ENCODE measurements at regions not wholly inside any gene's neighbourhood (a gene's known extent, or its start where the extent isn't known, plus 50 kb on each side); places are given as distances from the start of the nearest gene placed in this dataset.
"Not testable (repeated sequence)": the region's sequence is repeated elsewhere in the genome, so short reads cannot be mapped to it uniquely, and the experiment has no call there.

- Mint-ChIP-seq H3K27me3 (peaks cover 2 to 26% (median 26%) of the 10 kb centered on the region in 5 donors), H3K4me1 (no peaks in the 10 kb centered on the region), H3K36me3 (peaks cover 0 to 4% (median 0%) of the 10 kb centered on the region in 5 donors), H3K9me3 (peaks cover 5 to 24% (median 16%) of the 10 kb centered on the region in 11 donors), H3K4me3 (no peak overlapping the region), H3K27ac (no peak overlapping the region)
- POLR2A ChIA-PET = no interaction called here
- ATAC-seq (no peak), DNase-seq (no peak)
- no peaks in the 10 kb centered on the region for H3K4me1 ChIP-seq (ENCODE audit: control insufficient read depth in 2 of 2, insufficient read depth in 2 of 2, low read length in 2 of 2)
- no peaks in the 10 kb centered on the region for H3K36me3 ChIP-seq (ENCODE audit: control insufficient read depth in 2 of 3, insufficient read depth in 3 of 3, low read length in 3 of 3)
- no peaks in the 10 kb centered on the region for H3K9me3 ChIP-seq (ENCODE audit: control insufficient read depth in 2 of 3, low read length in 3 of 3)
- CTCF ChIA-PET = no interaction called here
- H3K4me3 ChIP-seq (ENCODE audit: low read length) = no peak overlapping the region
- H3K27ac ChIP-seq (ENCODE audit: low read depth, low read length) = no peak overlapping the region
- intact Hi-C loops (cut with micrococcal nuclease) = no loop called here
- H3K27me3 ChIP-seq (ENCODE audit: control insufficient read depth in 2 of 2, insufficient read depth in 2 of 2, low read length in 2 of 2) = no peaks in the 10 kb centered on the region
Measured at GRCh38 chr11:134499990-134500389, 87.9 kb upstream of the B3GAT1 start.

- POLR2A ChIA-PET = no interaction called here
- no peak overlapping the region for H3K4me3 ChIP-seq (ENCODE audit: low read length)
- no peak for DNase-seq
- Mint-ChIP-seq H3K27ac (no peak overlapping the region), H3K4me1 (no peaks in the 10 kb centered on the region), H3K27me3 (peaks cover 0 to 26% (median 25%) of the 10 kb centered on the region in 5 donors), H3K4me3 (no peak overlapping the region), H3K9me3 (peaks cover 5 to 31% (median 17%) of the 10 kb centered on the region in 11 donors), H3K36me3 (peaks cover 0 to 6% (median 0%) of the 10 kb centered on the region in 5 donors)
- CTCF ChIA-PET = no interaction called here
- no peak overlapping the region for H3K27ac ChIP-seq (ENCODE audit: low read depth, low read length)
- H3K4me1 ChIP-seq (ENCODE audit: control insufficient read depth in 2 of 2, insufficient read depth in 2 of 2, low read length in 2 of 2) = no peaks in the 10 kb centered on the region
- intact Hi-C loops (cut with micrococcal nuclease) = no loop called here
- no peak for ATAC-seq
- no peaks in the 10 kb centered on the region for H3K36me3 ChIP-seq (ENCODE audit: control insufficient read depth in 2 of 3, insufficient read depth in 3 of 3, low read length in 3 of 3)
- no peaks in the 10 kb centered on the region for H3K9me3 ChIP-seq (ENCODE audit: control insufficient read depth in 2 of 3, low read length in 3 of 3)
- H3K27me3 ChIP-seq (ENCODE audit: control insufficient read depth in 2 of 2, insufficient read depth in 2 of 2, low read length in 2 of 2) = no peaks in the 10 kb centered on the region
Measured at GRCh38 chr11:134498326-134499139, 86.5 kb upstream of the B3GAT1 start.

GRCh38 chr11:134497586-134497985 is 85.5 kb upstream of the B3GAT1 start:
- no peak overlapping the region for H3K27ac ChIP-seq (ENCODE audit: low read depth, low read length)
- CTCF ChIA-PET = no interaction called here

GRCh38 chr11:134496058-134496457 is 84.0 kb upstream of the B3GAT1 start:
- CTCF ChIA-PET; H3K4me3 ChIP-seq (ENCODE audit: low read length); H3K4me3 Mint-ChIP-seq; POLR2A ChIA-PET; ATAC-seq; DNase-seq; H3K4me1 ChIP-seq (ENCODE audit: control insufficient read depth in 2 of 2, insufficient read depth in 2 of 2, low read length in 2 of 2); H3K36me3 ChIP-seq (ENCODE audit: control insufficient read depth in 2 of 3, insufficient read depth in 3 of 3, low read length in 3 of 3); H3K27ac Mint-ChIP-seq; intact Hi-C loops (cut with micrococcal nuclease); H3K27me3 ChIP-seq (ENCODE audit: control insufficient read depth in 2 of 2, insufficient read depth in 2 of 2, low read length in 2 of 2); H3K36me3 Mint-ChIP-seq; H3K27ac ChIP-seq (ENCODE audit: low read depth, low read length); H3K9me3 ChIP-seq (ENCODE audit: control insufficient read depth in 2 of 3, low read length in 3 of 3); H3K4me1 Mint-ChIP-seq: not testable (repeated sequence)
- Mint-ChIP-seq H3K9me3 (peaks cover 5 to 41% (median 19%) of the 10 kb centered on the region in 11 donors), H3K27me3 (peaks cover 0 to 25% (median 20%) of the 10 kb centered on the region in 5 donors)

More at GRCh38 chr11:134497586-134497985, 85.5 kb upstream of the B3GAT1 start:
- intact Hi-C loops (cut with micrococcal nuclease) = no loop called here
- no peak overlapping the region for H3K27ac Mint-ChIP-seq
- POLR2A ChIA-PET = no interaction called here
- Histone ChIP-seq H3K4me1 (ENCODE audit: control insufficient read depth in 2 of 2, insufficient read depth in 2 of 2, low read length in 2 of 2) (no peaks in the 10 kb centered on the region), H3K9me3 (ENCODE audit: control insufficient read depth in 2 of 3, low read length in 3 of 3) (no peaks in the 10 kb centered on the region), H3K4me3 (ENCODE audit: low read length) (no peak overlapping the region), H3K27me3 (ENCODE audit: control insufficient read depth in 2 of 2, insufficient read depth in 2 of 2, low read length in 2 of 2) (no peaks in the 10 kb centered on the region), H3K36me3 (ENCODE audit: control insufficient read depth in 2 of 3, insufficient read depth in 3 of 3, low read length in 3 of 3) (no peaks in the 10 kb centered on the region)
- H3K4me3 Mint-ChIP-seq = no peak overlapping the region
- peaks cover 0 to 26% (median 23%) of the 10 kb centered on the region in 5 donors for H3K27me3 Mint-ChIP-seq
- no peaks in the 10 kb centered on the region for H3K4me1 Mint-ChIP-seq
- H3K9me3 Mint-ChIP-seq = peaks cover 5 to 37% (median 17%) of the 10 kb centered on the region in 11 donors
- ATAC-seq (no peak), DNase-seq (no peak)
- peaks cover 0 to 6% (median 0%) of the 10 kb centered on the region in 5 donors for H3K36me3 Mint-ChIP-seq

GRCh38 chr11:134494395-134494794 is 82.4 kb upstream of the B3GAT1 start:
- CTCF ChIA-PET; H3K4me1 ChIP-seq (ENCODE audit: control insufficient read depth in 2 of 2, insufficient read depth in 2 of 2, low read length in 2 of 2); H3K36me3 ChIP-seq (ENCODE audit: control insufficient read depth in 2 of 3, insufficient read depth in 3 of 3, low read length in 3 of 3); H3K4me1 Mint-ChIP-seq; H3K27ac Mint-ChIP-seq; ATAC-seq; DNase-seq; H3K4me3 ChIP-seq (ENCODE audit: low read length); H3K27me3 ChIP-seq (ENCODE audit: control insufficient read depth in 2 of 2, insufficient read depth in 2 of 2, low read length in 2 of 2); POLR2A ChIA-PET; H3K36me3 Mint-ChIP-seq; H3K9me3 ChIP-seq (ENCODE audit: control insufficient read depth in 2 of 3, low read length in 3 of 3); intact Hi-C loops (cut with micrococcal nuclease); H3K27ac ChIP-seq (ENCODE audit: low read depth, low read length); H3K4me3 Mint-ChIP-seq: not testable (repeated sequence)
- Mint-ChIP-seq H3K27me3 (peaks cover 0 to 20% (median 12%) of the 10 kb centered on the region in 5 donors), H3K9me3 (peaks cover 5 to 41% (median 19%) of the 10 kb centered on the region in 11 donors)

- Mint-ChIP-seq H3K27ac (peak overlapping the region in 1 of 9 donors; percentile 74), H3K27me3 (peaks cover 0 to 30% (median 16%) of the 10 kb centered on the region in 5 donors), H3K9me3 (peaks cover 5 to 41% (median 17%) of the 10 kb centered on the region in 11 donors)
- ATAC-seq; CTCF ChIA-PET; H3K36me3 ChIP-seq (ENCODE audit: control insufficient read depth in 2 of 3, insufficient read depth in 3 of 3, low read length in 3 of 3); H3K36me3 Mint-ChIP-seq; H3K4me3 ChIP-seq (ENCODE audit: low read length); POLR2A ChIA-PET; DNase-seq; H3K27ac ChIP-seq (ENCODE audit: low read depth, low read length); H3K4me1 ChIP-seq (ENCODE audit: control insufficient read depth in 2 of 2, insufficient read depth in 2 of 2, low read length in 2 of 2); intact Hi-C loops (cut with micrococcal nuclease); H3K9me3 ChIP-seq (ENCODE audit: control insufficient read depth in 2 of 3, low read length in 3 of 3); H3K4me3 Mint-ChIP-seq; H3K4me1 Mint-ChIP-seq; H3K27me3 ChIP-seq (ENCODE audit: control insufficient read depth in 2 of 2, insufficient read depth in 2 of 2, low read length in 2 of 2): not testable (repeated sequence)
Measured at GRCh38 chr11:134492411-134492810, 80.4 kb upstream of the B3GAT1 start.

GRCh38 chr11:134489728-134490127 is 77.7 kb upstream of the B3GAT1 start:
- H3K36me3 Mint-ChIP-seq = no peaks in the 10 kb centered on the region
- H3K27me3 ChIP-seq (ENCODE audit: control insufficient read depth in 2 of 2, insufficient read depth in 2 of 2, low read length in 2 of 2) = no peaks in the 10 kb centered on the region
- H3K27me3 Mint-ChIP-seq = peaks cover 0 to 19% (median 11%) of the 10 kb centered on the region in 5 donors
- POLR2A ChIA-PET = no interaction called here
- H3K4me1 ChIP-seq (ENCODE audit: control insufficient read depth in 2 of 2, insufficient read depth in 2 of 2, low read length in 2 of 2) = no peaks in the 10 kb centered on the region
- no peaks in the 10 kb centered on the region for H3K9me3 ChIP-seq (ENCODE audit: control insufficient read depth in 2 of 3, low read length in 3 of 3)
- no peak overlapping the region for H3K27ac ChIP-seq (ENCODE audit: low read depth, low read length)
- no peak for DNase-seq
- intact Hi-C loops (cut with micrococcal nuclease) = no loop called here
- CTCF ChIA-PET = no interaction called here
- no peak overlapping the region for H3K4me3 ChIP-seq (ENCODE audit: low read length)
- H3K9me3 Mint-ChIP-seq = peaks cover 0 to 19% (median 2%) of the 10 kb centered on the region in 11 donors
- H3K36me3 ChIP-seq (ENCODE audit: control insufficient read depth in 2 of 3, insufficient read depth in 3 of 3, low read length in 3 of 3) = no peaks in the 10 kb centered on the region
- peaks cover 0 to 2% (median 0%) of the 10 kb centered on the region in 7 donors for H3K4me1 Mint-ChIP-seq
- no peak overlapping the region for H3K4me3 Mint-ChIP-seq
- no peak for ATAC-seq
- H3K27ac Mint-ChIP-seq = peak overlapping the region in 1 of 9 donors; percentile 49

Data from naive thymus-derived CD4-positive, alpha-beta T cell (primary cell).